ENCODE measurements at regions not wholly inside any gene's neighbourhood (a gene's known extent, or its start where the extent isn't known, plus 50 kb on each side); places are given as distances from the start of the nearest gene placed in this dataset.

GRCh38 chr3:88668180-88668579, 439.2 kb upstream of the EPHA3 start:
- TF ChIP-seq POLR2A (IDR thresholded peaks at IDR 0.05) (no peak), CTCF (IDR thresholded peaks at IDR 0.05) (no peak)
